ENCODE measurements at regions not wholly inside any gene's neighbourhood (a gene's known extent, or its start where the extent isn't known, plus 50 kb on each side); places are given as distances from the start of the nearest gene placed in this dataset.
"Not testable (repeated sequence)": the region's sequence is repeated elsewhere in the genome, so short reads cannot be mapped to it uniquely, and the experiment has no call there.

DNA sequence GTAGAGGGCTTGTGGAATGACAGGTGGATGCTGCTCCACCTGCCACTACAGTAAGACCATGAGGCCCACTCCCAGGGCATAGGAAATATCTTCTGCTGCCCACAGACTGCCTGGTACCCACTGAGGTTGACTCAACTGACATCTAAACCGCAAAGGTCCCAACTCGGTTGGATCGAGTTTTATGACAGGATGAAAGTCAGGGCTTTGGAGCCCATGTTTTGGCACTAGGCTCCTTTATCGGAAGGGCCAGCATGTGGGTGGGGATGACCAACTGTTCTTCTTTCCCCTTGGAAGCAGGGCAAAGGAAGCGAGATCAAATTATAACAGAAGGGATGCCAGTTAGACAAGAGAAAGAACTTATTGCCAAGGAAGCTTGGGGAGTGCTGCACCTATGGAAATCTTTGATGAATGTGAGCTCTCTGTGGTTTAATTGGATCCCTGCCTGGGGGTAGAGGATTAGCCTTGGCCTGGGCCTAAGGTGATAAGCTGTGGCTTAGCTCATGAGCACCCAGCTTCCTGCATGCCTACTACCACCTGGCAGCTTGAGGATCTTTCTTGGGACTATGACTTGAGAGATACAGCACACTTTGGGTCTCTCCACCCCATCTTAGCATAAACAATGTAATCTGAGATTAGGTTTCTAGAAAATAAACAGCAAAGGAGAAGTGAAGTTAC, 121.8 kb downstream of the KCNA5 start:
- no peak for DNase-seq (ENCODE audit: low read depth in 2 of 2)

- no peak for DNase-seq (ENCODE audit: low read depth in 2 of 2)
Measured at GRCh38 chr12:5166976-5167375, 123.3 kb downstream of the KCNA5 start.

- no peak for DNase-seq (ENCODE audit: low read depth in 2 of 2)
Measured at GRCh38 chr12:5168148-5168547, 124.5 kb downstream of the KCNA5 start.

- DNase-seq (ENCODE audit: low read depth in 2 of 2) = no peak
Measured at GRCh38 chr12:5170844-5171243, 127.2 kb downstream of the KCNA5 start.

DNA sequence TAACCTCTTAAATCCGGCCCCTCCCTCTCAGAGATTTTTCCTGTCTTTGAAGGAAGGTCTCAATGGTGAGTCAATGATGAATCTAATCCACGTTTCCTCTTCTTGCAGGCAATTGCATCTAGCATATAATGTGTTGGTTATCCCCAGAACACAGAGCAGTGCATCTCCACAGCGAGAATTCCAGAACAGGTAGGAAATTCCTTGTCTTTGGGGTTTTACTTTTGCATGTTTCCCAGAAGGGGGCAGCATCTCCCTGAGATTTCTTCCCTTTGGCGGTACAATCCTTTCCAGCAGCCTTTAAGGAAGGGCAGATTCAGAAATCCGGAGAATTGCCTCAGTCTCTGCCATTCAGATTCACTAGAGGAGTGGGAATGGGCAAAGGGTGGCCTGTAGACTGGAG, 128.0 kb downstream of the KCNA5 start:
- DNase-seq (ENCODE audit: low read depth in 2 of 2) = no peak

DNA sequence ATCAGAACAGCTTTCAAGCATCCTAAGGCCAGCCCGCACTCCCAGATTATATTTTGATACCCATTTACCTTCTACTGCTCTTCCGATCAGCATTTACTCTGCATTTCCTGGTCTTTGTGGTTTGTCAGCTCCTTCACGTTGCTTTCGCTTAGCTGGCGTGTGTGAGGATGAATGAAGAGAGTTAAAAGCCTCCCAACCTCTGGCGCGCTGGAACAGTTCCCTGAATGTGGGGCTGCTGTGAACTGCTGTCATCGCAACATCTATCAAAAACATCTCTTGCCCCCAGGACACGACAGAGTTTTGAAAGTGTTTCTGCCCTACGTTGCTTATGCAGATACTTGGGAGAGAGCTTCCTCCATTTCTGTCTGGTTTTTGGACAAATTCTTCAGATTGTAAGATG, 129.2 kb downstream of the KCNA5 start:
- no peak for DNase-seq (ENCODE audit: low read depth in 2 of 2)

- DNase-seq (ENCODE audit: low read depth in 2 of 2) = no peak
Measured at GRCh38 chr12:5173511-5174011, 129.9 kb downstream of the KCNA5 start.

GRCh38 chr12:5175415-5175814, 131.7 kb downstream of the KCNA5 start:
- not testable (repeated sequence) for DNase-seq (ENCODE audit: low read depth in 2 of 2)

DNA sequence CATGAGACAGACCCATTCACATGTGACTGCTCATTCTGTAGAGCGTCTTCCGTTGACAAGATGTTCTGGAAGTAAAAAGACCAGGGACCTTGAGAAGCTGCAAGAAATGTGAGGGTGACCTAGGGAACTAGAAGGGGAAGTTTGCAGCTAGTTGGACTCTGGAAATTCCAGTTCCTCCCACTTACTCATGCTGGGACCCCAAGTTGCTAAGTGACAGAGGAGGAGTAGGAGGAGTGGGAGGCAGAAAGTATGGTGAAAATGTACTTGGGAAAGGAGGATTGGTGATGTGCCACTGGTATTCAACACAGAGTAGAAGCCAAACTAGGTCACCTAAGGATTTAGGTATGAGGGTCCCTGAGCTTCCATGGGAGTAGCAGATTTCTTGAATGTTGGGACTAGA, 132.4 kb downstream of the KCNA5 start:
- no peak for DNase-seq (ENCODE audit: low read depth in 2 of 2)

GRCh38 chr12:5177096-5177495, 133.4 kb downstream of the KCNA5 start:
- DNase-seq (ENCODE audit: low read depth in 2 of 2) = no peak

GRCh38 chr12:5177731-5178130, 134.1 kb downstream of the KCNA5 start:
- no peak for DNase-seq (ENCODE audit: low read depth in 2 of 2)

GRCh38 chr12:5178571-5178970, 134.9 kb downstream of the KCNA5 start:
- DNase-seq (ENCODE audit: low read depth in 2 of 2) = no peak

- DNase-seq (ENCODE audit: low read depth in 2 of 2) = no peak
Measured at GRCh38 chr12:5180496-5180895, 136.8 kb downstream of the KCNA5 start.

DNA sequence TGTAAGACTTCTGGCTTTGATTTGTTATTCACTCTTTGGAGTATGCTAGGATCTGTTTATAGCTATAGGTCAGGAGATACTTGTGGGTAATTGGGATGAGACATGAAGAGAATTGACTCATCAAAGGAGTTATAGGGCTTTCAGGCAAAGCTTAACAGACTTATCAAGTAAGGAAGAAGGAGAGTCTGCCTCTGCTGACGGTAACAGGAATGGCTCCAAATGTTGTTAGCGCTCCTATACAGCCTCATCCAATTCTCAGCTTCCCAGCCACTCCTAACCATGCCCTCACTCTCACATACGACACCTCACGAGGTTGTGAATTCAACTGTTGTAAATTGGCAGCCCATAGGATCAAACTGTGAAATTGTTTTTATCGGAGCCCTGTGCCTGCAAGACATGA, 140.5 kb downstream of the KCNA5 start:
- DNase-seq (ENCODE audit: low read depth in 2 of 2) = no peak

DNA sequence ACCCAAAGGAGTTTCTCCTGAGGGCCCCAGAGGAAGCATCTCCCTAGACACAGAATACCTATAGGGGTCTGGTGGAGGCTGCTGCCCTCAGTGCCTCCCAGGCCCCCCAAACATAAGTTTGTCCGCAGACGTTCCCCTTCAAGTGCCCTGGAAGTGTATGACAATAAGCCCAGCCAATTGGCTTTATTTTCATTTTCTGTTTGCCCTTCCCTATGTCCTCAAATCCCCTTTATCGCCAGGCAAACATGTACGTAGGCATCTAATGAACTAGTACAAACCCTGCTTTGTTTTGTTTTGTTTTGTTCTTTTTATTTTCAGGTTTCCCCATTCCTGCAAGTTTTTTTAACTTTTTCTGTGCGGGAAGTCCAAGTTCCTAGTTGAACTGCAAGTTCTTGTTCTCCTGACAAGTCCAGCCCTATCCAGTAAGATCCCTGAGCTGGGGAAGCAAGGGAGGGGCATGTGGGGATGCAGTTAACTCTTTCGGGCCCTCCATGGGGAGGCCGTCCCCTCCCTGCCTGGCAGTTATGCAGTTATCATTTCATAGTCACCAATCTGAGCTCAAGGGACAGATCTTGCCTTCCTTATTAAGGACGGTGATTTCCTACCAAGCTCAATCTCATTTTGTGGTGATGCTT, 141.9 kb downstream of the KCNA5 start:
- no peak for DNase-seq (ENCODE audit: low read depth in 2 of 2)

- DNase-seq (ENCODE audit: low read depth in 2 of 2) = no peak
Measured at GRCh38 chr12:5186715-5187114, 143.0 kb downstream of the KCNA5 start.

DNA sequence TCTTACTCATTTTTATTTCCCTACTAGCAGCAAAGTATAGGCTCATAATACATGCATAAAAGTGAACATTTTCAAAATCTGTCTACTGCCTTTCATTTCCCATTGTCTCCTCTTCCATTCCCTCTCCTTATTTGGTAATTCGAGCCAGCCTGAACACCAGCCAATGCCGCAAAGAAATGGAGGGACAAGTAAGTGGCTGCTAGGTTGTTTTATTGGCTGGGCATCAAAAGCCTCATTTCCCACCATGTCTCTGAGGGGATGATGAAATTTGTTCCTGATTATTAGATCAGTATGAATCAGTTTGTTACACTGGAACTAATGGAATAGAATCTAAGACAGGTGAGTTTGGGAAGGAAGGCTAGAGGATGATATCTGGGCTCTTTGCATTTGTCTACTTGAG, 143.5 kb downstream of the KCNA5 start:
- no peak for DNase-seq (ENCODE audit: low read depth in 2 of 2)

DNA sequence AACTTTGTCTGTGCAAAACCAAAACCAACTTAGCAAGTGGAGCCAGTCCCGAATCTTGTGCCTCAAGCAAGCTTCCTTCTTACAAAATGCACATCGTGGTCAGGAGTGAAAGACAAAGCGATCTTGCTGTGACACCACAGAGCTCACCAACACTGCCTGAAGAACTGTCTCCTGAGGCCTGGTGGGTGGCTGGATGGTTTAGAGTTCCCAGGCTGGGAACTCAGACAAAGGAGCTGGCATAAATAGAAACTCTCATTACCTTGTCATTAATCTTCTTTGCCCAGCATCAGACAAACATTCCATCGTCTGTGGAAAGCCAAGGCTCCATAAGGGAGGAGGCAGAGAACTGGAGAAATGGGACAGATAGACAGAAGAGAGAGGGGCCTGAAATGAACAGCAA, 144.8 kb downstream of the KCNA5 start:
- DNase-seq (ENCODE audit: low read depth in 2 of 2) = no peak

- DNase-seq (ENCODE audit: low read depth in 2 of 2) = no peak
Measured at GRCh38 chr12:5189173-5189572, 145.5 kb downstream of the KCNA5 start.

DNA sequence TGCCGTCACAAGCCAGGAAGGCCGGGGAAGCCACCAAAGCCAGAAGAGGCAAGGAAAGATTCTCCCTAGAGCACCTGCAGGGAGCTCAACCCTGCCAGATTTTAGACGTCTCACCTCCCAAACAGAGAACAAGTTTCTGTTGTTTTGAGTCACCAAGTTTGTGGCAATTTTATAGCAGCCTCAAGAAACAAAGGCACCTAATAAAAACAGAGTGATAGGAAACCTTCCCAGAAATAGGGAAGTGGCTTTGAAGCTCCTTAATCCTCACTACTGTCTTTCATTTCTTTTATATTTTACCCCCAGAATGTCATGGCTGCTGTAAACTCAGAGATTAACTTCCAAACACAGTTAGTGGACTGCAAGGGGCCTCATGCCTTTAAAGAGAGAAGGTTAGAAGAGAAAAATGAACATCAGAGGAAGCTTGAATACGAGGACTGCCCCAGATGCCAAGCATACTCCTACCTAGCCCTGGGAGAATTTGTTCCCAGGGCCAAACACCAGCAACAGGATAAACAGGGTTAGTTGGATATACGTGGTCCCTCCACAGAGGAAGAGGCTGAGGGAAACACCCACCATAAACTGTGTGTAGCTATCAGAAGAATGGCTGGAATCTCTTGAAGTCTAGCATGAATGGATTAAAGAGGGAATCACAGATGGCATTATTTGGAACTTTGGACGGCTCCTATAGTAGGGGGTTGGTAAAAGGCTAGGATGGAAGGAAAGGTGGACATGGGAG, 148.3 kb downstream of the KCNA5 start:
- DNase-seq (ENCODE audit: low read depth in 2 of 2) = no peak

- no peak for DNase-seq (ENCODE audit: low read depth in 2 of 2)
Measured at GRCh38 chr12:5192726-5193125, 149.0 kb downstream of the KCNA5 start.

DNA sequence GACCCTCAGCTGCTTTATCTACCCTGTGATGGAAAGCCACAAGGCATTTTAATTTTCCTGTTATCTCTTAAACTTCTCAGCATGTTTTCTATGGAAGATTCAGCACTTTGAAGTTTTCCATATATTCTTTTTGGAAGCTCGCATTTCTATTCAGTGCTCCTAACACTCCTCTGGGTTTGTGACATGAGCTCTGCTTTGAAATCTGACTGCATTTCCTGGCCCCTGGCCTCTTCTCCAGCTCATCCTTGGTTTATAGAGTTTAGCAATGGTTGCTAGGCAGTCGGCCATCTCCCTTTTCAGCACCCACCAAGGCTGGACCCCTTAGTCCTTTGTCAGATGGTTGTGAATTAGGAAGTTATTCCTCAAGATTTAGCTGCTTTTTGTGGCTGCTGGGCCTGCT, 150.6 kb downstream of the KCNA5 start:
- no peak for DNase-seq (ENCODE audit: low read depth in 2 of 2)

DNA sequence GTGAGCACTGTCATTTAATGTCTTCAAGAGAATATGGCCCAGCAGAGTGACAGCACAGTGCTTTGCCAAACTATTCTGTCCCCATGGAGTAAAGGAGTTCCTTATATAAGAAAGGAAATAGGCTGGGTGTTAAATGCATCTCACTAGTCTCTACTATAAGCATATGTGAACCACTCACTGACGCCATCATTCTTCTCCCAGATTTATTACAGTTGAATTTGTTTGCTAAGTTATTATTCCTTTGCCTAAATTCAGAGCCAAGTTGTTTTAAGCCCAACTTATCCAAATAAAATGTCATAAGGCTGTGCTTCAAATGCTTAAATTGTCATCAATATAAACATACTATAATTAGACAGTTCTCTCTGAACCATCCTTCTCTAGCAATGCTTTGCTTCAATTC, 151.6 kb downstream of the KCNA5 start:
- DNase-seq (ENCODE audit: low read depth in 2 of 2) = no peak

Data from stimulated activated CD4-positive, alpha-beta T cell treated with anti-CD3 and anti-CD28 coated beads, Interleukin-1b, Interleukin-23, amount 100 ng/mL, for 4 hours (primary cell).